NCI-H1694 (cell line): ENCODE measurements at regions not wholly inside any gene's neighbourhood (a gene's known extent, or its start where the extent isn't known, plus 50 kb on each side); places are given as distances from the start of the nearest gene placed in this dataset.
"Not testable (repeated sequence)": the region's sequence is repeated elsewhere in the genome, so short reads cannot be mapped to it uniquely, and the experiment has no call there.

ENCODE experiments used
- DNase-seq: peaks from one replicate; lab custom pipeline; 2025; lab: John Stamatoyannopoulos, UW

DNA sequence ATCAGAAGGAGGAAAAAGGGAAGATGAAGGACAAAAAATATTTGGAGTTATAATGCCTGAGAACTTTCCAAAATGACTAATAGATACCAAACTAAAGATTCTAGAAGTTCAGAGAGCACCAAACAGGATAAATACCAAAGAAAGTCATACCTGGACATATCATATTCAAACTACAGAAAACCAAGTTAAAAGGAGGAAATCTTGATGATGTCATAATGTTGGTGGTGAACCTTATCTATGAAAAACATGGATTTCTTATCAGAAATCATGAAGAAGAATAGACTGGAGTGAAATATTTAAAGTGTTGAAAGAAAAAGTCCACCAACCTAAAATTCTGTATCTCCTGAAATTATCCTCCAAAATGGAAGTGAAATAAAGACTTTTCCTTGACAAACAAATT, 389.2 kb downstream of the JRKL start:
- DNase-seq = no peak

DNA sequence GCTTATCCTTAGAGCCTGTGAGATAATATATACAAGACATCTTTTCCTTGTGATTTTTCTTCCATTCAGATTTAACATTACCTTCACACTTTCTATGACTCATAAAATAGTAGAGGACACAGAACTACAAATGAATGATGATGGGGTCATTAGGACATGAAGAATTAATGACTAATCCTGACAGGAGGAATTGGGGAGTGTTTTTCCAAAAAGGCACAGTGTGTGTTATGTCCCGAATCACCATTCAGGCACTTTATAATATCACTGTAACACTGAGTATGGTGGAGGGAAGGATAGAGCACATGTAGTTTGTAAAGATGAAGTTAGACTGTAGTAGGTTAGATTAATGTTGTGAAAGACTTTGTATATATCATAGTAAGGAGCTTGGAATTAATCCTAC, 391.3 kb downstream of the JRKL start:
- DNase-seq = no peak

DNA sequence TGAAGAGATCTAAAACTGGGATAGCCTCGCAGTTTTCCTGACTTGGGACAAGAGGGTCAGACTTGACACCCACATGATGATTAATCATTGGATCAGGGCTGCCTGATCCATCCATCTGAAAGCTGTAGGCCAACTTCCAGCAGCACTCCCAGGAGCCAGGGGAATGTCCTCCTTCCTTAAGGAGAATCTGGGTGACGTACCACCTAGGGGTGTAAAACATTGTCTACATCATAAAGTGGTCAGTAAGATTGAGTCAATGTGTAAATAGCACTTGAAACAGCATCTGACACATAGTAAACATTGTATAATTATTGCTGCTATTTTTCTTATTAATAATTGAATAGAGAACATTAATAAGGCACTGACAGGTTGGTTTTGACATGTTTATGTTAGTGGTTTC, 392.8 kb downstream of the JRKL start:
- no peak for DNase-seq

DNA sequence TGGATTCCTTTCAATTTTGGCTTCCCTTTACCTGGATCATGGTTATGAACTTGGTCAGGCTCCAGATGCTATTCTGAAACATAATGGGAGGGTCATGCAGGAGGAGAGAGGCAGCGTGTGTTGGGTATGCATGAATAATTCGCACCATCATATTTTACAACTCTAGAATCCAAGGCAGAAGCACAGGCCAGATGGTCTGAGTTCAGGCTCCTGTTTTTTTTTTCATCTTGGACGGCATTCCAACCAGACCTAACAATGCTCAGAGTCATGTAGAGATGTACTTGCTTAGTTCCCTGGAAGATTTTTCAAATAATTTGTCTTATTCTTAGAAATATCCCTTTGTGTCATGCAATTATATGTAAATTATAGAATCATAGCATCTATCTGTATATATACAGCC, 393.5 kb downstream of the JRKL start:
- DNase-seq = no peak

DNA sequence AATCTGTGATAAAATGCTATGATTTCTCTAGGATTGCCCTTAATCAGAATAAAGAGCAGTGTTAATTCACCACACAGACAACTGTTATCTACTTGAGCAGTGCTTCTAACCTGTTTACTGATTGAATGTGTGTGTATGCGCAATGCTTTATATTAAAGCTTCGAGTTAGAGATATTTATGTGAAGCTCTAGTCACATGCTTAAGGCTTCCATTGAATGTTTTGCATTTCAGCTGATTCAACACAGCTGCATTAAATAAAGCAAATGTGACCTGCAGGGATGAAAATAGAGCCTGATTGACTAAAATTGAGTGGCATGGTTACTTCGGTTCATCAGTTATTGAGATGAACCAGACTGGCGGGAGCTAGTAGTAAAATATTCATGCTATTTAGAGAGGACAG, 395.3 kb downstream of the JRKL start:
- DNase-seq = no peak

DNA sequence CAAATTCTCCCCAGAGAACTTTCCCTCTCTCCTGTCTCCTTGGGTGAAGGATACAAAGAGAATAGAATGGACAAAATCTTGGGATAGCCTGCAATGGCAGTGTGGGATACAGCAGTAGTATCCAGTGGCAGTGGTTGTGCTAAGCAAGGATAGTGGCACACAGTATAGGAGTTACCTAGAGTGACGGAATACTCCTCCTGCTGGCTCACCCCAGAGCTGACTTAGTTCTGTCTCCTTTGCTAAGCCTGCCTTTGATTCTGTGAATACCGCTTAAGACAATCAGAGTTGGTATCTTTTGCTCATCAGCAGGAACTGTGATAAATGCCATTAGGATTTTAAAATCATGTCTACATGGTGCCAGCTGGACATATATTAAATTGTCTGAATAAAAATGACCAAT, 404.3 kb downstream of the JRKL start:
- no peak for DNase-seq

DNA sequence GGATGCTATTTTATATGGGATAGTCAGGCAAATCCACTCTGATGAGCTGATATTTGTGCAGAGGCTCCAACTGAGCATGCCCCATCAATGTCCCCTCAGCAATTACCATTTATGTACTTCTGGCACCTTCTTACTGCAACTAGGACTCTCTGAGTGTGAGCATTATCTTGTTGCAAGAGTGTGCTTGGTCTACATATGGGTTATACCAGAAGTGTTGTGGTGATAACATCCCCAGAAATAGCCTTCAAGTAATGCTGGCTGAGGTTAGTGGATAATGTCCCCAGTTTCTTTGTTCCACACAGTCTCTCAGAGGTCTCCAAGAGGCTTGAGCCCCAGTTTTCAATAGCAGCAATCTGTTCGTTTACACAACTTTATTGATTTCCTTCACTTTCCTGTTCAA, 408.6 kb downstream of the JRKL start:
- DNase-seq = no peak

DNA sequence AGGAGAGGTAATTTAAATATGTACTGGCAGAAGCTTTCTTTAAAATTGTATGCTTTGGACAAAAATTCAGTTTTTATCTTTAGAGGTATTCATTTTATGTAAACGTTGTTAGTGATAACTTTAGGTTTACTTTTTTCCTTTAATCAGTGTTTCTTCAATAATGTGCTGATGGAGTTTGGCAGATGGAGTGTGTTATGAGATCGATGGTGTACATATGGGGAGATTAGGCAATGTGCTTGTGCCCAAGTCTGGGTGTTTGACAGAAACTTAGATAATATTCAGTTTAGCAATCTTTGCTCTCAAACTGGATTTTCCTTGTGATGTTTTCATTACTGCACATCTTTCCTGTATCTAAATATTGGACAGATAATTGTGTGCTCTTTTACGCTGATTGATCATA, 425.4 kb downstream of the JRKL start:
- no peak for DNase-seq

DNA sequence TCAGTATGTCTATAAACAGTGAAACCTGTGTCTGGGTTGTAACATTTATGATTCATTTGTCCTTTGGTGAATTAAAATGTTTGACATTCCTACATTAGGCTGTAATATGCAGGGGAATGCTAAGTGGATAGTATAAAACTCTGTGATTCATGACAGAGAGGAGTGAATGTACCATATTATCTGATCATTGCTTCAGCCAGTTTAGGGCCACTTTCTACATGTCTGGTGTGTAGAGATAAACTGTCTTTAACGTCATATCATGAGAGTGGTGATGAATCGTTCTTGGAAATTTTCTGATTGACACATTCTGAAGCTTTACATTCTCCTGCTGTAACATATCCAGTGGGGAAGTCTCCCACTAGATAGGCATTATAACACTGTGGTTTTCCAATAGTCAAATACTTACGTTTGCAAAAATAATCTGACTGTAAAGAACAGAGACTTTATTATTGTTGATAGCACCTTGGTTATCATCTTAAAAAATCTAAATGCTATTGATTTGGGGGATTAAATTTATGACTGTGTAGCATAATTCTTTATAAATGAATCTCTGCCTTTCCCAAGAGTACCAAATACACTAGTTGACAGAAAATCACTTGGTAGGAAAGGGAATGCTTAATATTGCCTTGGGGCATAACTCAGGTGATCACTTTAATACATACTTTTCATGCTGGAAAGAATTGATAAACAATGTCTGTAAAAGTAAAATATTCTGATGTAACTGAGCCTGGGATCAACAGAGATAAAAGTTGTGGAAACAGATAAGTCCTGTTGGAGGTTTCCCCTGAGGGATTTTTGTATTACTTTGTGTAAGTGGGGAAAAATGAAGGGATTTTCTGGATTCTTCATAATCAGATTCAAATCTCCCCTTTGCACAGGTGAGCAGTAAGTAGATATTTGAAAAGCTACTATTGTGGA, 427.9 kb downstream of the JRKL start:
- no peak for DNase-seq

DNA sequence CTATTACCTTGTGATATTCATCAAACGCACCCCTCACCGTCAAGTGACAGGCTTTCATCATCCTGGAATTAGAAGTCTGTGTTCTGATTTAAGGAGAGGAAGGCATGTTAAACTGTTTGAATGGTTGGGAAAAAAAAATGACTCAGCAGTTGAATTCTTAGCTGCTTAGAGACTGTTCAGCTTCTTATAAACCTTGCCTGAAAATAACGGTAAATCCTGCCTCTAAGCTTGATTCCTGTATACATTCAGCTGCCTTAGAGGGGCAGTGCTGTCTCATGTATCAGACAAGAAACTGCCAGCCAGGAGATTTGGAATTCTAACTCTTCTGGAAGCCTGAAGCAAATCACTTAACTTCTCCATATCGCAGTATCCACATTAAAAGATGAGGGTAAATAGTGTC, 437.4 kb downstream of the JRKL start:
- DNase-seq = no peak

DNA sequence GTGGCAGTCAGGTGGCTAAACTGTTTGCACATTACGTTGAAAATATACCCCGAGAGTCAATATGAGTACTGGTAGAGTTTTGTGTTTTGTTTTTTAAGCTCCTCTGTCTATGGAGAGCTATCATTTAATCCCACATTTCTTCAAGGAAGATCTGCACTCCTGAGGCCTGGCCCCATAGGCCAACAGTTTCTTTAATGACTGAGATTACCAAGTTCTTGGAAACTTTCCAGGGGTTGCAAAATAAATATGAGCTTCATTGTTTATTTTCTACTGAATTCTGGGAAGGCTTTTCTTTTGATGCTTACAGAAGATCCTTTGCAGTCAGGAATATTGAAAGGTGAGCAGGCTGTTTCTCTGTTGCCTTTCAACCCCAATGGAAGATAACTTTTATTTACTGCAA, 452.0 kb downstream of the JRKL start:
- no peak for DNase-seq

DNA sequence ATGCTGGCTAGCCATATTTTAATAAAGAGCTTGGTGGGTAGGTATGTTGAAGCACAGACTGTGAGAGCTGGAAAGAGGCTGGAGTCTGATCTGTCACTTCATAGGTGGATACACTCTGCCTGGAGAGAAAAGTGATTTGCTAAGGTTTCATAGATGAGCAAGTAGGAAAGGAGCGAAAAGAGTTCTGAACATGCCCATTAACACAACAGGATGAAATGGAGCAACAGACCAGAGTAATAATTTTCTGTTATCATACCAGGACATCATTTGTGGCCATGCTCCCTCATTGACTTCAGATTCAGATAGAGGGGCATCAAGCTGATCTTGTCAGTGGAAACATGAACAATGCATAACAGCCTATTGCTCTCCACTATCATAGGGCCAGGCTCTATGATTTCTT, 452.9 kb downstream of the JRKL start:
- DNase-seq = no peak

DNA sequence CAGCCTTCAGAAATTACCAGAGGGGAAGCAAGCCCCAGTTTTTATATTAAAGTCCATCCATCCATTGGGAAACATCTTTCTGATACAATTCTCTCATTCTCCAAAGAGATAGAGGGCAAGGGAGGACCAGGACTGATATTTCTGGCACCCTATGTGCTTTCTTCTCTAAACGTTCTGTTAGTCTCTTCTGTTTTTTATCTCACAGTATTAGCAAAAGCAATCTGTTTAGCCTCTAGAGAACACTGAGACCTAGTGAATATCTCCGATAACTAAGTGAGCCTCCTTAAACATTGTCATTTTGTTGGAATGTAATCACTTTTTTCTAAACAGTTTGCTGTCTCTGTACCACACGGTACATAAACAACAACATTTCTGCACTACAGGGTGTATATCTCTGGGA, 464.6 kb downstream of the JRKL start:
- no peak for DNase-seq

DNA sequence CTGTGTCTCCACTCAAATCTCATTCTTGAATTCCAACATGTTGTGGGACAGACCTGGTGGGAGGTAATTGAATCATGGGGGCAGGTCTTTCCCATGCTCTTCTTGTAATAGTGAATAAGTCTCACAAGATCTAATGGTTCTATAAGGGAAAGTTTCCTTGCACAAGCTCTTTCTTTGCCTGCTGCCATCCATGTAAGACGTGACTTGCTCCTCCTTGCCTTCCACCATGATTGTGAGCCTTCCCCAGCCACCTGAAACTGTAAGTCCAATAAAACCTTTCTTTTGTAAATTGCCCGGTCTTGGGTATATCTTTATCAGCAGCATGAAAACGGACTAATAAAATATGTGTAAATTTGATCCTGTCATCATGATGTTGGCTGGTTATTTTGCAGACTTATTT, 471.9 kb downstream of the JRKL start:
- DNase-seq = not testable (repeated sequence)

DNA sequence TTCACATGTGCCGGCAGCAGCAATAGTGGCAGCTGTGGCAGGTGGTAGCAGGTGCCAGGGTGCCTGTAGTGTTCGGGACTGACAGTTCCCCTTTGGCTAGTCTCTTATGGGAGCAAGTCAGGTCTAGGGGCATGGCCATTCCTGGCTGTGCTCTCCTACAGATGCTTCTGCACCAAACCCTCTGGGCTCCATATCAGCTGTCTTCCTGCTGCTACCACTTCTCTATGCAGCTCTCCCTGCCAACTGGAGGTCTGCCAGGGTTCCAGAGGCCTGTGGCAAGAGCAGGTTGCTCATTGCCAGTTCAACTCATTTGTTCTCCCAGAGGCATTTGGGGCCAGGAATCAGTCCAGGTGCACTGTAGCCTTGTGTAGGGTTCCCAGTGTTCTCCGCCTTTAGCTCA, 473.7 kb downstream of the JRKL start:
- DNase-seq = no peak

DNA sequence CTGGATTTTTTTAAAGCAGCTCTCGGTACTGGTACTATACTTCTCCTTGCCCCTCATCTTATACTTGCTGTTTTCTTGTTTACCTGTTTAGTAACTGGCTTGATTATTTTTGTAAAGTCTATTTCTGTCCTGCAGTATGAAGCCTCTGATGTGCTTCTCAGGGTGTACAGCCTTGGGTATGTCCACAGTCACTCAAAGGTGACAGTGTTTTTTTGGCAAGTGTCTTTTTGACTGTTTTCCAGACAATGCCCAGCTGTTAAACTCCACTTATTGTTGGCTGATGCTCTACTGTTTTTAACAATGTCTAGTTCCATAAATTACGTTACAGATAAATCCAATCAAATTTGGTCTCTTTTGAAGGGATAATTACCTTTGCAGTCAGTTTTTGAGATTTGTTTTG, 475.2 kb downstream of the JRKL start:
- no peak for DNase-seq

DNA sequence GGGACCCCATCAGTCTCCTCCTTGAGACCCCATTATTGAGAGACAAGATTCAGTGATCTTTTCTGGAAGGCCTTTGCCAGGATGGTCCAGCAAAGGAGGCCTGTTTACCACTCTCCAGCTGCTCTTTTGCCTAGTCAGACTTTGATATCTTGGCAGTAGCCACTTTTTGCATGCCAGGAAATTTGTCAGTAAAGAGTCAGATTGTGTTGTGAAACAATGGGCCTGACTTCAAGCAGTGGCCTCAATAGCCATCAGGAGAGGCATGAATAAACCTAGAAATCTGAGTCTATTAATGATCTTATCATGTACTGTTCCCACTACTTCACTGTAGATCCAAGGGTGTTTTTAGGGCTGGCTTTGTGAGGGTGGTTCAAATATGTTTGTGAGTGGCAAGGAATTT, 479.4 kb downstream of the JRKL start:
- DNase-seq = no peak

DNA sequence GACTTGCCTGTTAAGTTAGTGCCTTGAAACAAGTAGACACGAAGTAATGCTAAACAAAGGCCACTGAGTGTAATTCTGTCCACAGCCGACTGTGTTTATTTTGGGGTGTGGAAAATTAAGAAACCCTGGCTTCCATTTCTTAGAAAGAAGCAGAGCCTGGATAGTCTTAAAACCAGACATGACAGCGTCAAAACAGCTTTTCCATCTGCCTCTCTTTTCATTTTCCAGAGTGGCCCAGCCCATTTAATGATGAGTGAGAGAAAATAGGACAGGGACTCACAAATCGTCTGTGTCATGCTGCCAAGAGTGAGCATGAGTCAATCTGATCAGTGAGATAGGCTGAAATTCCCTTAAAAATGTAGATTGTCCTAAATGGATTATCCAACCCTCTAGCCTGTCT, 485.9 kb downstream of the JRKL start:
- no peak for DNase-seq

DNA sequence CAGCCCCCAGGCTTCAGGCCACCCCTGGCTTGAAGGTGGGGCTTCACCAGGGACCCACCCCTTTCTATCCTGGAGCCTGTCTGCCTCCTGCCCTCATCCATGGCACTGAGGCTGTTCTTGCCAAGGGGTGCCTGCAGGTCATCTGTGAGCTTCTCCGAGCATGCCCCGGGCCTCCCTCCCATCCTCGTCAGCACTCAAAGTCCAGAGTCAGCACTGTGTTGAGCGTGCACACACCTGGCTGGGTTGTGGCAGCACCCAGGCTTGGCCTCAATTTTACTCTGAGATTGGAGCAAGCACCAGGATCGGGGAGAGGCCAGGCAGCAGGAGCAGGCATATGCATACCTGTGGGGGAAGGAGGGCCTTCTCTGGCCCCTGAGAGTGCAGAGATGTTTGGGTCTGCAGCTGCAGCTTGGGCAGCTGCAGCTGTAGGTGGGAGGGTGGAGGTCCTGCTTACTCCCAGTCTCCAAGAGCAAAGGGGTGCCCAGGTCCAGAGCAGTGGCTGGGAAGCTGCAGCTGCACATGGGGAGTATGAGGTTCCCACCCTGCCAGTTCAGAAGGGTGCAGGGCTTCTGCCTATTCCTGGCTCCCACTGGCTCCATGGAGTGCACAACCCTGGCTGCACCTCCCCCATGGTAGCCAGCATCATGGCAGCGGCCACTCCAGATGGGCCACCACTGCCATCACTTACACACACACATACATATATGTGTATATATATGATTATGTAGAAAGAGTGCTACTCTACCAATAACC, 488.7 kb downstream of the JRKL start:
- DNase-seq = no peak

DNA sequence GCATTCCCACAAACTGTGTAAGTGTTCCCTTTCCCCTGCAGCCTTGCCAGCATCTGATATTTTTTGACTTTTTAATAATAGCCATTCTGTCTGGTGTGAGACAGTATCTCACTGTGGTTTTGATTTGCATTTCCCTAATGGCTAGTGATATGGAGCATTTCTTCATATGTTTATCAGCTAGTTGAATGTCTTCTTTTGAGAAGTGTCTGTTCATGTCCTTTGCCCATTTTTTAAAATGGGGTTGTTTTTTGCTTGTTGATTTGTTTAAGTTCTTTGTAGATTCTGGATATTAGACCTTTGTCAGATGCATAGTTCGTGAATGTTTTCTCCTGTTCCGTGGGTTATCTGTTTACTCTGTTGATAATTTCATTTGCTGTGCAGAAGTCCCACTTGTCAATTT, 492.8 kb downstream of the JRKL start:
- not testable (repeated sequence) for DNase-seq

DNA sequence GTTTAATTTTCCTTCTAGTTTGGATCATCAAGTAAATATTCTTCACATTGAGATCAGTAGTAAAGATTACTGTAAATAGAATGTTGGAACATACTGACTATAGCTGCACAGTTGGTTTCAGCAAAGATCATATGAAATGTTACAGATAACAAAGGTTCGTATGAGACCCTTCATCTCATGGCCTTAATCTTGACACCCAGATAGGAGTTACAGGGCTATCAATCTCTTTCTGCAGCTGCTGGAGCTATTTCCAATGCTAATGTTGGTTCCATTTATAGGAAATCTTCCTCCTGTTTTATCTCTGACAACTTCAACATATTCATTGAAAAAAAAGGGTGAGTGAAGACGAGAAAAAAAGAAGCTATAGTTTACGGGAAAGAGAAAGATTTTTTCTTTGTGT, 495.6 kb downstream of the JRKL start:
- DNase-seq = no peak

DNA sequence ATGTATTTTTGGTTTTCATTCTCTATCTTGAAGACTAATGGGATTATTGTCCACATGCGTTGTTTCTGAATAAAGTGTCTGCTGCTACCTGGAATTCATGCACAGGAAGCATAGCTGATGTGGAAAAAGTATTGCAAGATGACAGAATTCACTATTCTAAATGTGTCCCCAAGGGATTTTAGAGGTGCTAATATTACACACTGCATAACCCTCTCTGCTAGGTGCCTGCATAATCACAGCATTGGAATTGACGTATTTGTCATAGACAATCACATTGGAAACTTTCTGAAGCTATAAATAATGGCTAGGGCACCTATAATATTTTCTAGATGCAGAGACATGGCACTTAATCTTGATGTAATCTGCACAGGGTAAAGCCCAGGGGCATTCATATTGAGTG, 496.1 kb downstream of the JRKL start:
- no peak for DNase-seq

DNA sequence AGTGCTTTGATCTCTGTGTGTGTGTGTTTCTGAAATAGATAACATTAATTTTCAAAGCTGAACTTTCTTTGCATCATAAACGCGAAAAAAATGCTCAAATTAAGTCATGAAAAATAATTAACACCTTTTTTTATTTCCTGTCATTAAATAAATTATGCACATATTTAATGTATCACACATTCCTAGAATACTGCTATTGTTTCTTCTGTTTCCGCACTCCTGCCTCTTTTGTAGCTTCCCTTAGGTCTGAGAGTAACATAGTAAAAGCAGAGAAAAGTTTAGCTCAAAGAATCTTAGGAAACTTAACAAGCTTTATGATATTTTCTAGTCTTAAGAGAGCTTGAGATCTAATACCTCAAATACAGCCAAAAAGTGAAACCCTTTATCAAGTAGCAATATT, 504.2 kb downstream of the JRKL start:
- DNase-seq = no peak

DNA sequence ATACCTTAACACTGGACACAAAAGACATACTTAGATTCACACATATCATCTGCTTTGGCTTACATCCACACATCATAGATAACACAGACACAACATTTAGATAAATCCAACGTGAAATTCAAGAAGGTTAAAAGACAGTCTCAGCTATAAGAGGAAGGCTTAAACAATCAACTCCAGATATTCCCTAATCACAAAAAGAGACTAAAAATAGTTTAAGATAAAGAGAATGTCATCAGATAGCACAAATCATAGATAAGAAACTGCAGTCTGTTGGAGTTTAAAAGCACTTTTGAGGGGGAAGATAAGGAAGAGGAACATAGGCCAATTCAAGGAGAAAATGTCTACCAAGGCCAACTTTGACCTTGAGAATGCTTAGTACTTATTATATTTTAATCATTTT, 504.8 kb downstream of the JRKL start:
- no peak for DNase-seq
